ENCODE measurements at regions not wholly inside any gene's neighbourhood (a gene's known extent, or its start where the extent isn't known, plus 50 kb on each side); places are given as distances from the start of the nearest gene placed in this dataset.

GRCh38 chr4:38224850-38225249 is 264.7 kb downstream of the PTTG2 start:
- Histone ChIP-seq H3K27me3 (replicated peaks; ENCODE audit: insufficient read depth, low read depth, low read length, poor library complexity) (no peaks in the 10 kb centered on the region), H3K9me3 (ENCODE audit: low read depth, low read length, poor library complexity, severe bottlenecking) (no peaks in the 10 kb centered on the region), H3K4me1 (ENCODE audit: insufficient read depth, low read length, poor library complexity, severe bottlenecking) (no peaks in the 10 kb centered on the region), H3K36me3 (ENCODE audit: insufficient read depth, low read length, poor library complexity, severe bottlenecking) (no peaks in the 10 kb centered on the region), H3K27ac (ENCODE audit: low read depth, low read length, poor library complexity, severe bottlenecking) (no peak overlapping the region), H3K4me3 (ENCODE audit: low read depth, low read length, poor library complexity, severe bottlenecking) (no peak overlapping the region)
- ChIA-PET POLR2A (ENCODE audit: low non-redundant PET) (no interaction called here), CTCF (no interaction called here)
- no peak for DNase-seq (ENCODE audit: low spot score)
- BruUV-seq (replicated peaks), result no TSS peak
- intact Hi-C loops (cut with micrococcal nuclease; ENCODE audit: unreplicated experiment), result no loop called here
- TF ChIP-seq CTCF (conservative IDR thresholded peaks at IDR 0.05; ENCODE audit: low read depth, low read length) (no peak), EZH2 (IDR thresholded peaks at IDR 0.05; ENCODE audit: borderline replicate concordance, low read depth, low read length, poor library complexity, severe bottlenecking) (no peak)

GRCh38 chr4:38226170-38226569 is 266.0 kb downstream of the PTTG2 start:
- H3K27ac ChIP-seq (ENCODE audit: low read depth, low read length, poor library complexity, severe bottlenecking), result no peak overlapping the region
- BruUV-seq (replicated peaks), result no TSS peak
- intact Hi-C loops (cut with micrococcal nuclease; ENCODE audit: unreplicated experiment), result no loop called here
- no peak for TF ChIP-seq EZH2 (IDR thresholded peaks at IDR 0.05; ENCODE audit: borderline replicate concordance, low read depth, low read length, poor library complexity, severe bottlenecking)
- TF ChIP-seq CTCF (conservative IDR thresholded peaks at IDR 0.05; ENCODE audit: low read depth, low read length), result no peak
- DNase-seq (ENCODE audit: low spot score), result no peak
- POLR2A ChIA-PET (ENCODE audit: low non-redundant PET), result no interaction called here
- no peaks in the 10 kb centered on the region for H3K27me3 ChIP-seq (replicated peaks; ENCODE audit: insufficient read depth, low read depth, low read length, poor library complexity)
- H3K9me3 ChIP-seq (ENCODE audit: low read depth, low read length, poor library complexity, severe bottlenecking), result no peaks in the 10 kb centered on the region
- no peak overlapping the region for H3K4me3 ChIP-seq (ENCODE audit: low read depth, low read length, poor library complexity, severe bottlenecking)
- H3K36me3 ChIP-seq (ENCODE audit: insufficient read depth, low read length, poor library complexity, severe bottlenecking), result no peaks in the 10 kb centered on the region
- CTCF ChIA-PET, result no interaction called here
- no peaks in the 10 kb centered on the region for H3K4me1 ChIP-seq (ENCODE audit: insufficient read depth, low read length, poor library complexity, severe bottlenecking)

- ChIA-PET CTCF (no interaction called here), POLR2A (ENCODE audit: low non-redundant PET) (no interaction called here)
- H3K9me3 ChIP-seq (ENCODE audit: low read depth, low read length, poor library complexity, severe bottlenecking), result no peaks in the 10 kb centered on the region
- no peaks in the 10 kb centered on the region for H3K27me3 ChIP-seq (replicated peaks; ENCODE audit: insufficient read depth, low read depth, low read length, poor library complexity)
- H3K4me1 ChIP-seq (ENCODE audit: insufficient read depth, low read length, poor library complexity, severe bottlenecking), result no peaks in the 10 kb centered on the region
- TF ChIP-seq CTCF (conservative IDR thresholded peaks at IDR 0.05; ENCODE audit: low read depth, low read length) (no peak), EZH2 (IDR thresholded peaks at IDR 0.05; ENCODE audit: borderline replicate concordance, low read depth, low read length, poor library complexity, severe bottlenecking) (no peak)
- H3K36me3 ChIP-seq (ENCODE audit: insufficient read depth, low read length, poor library complexity, severe bottlenecking), result no peaks in the 10 kb centered on the region
- no peak overlapping the region for H3K4me3 ChIP-seq (ENCODE audit: low read depth, low read length, poor library complexity, severe bottlenecking)
- intact Hi-C loops (cut with micrococcal nuclease; ENCODE audit: unreplicated experiment), result no loop called here
- BruUV-seq (replicated peaks), result no TSS peak
- DNase-seq (ENCODE audit: low spot score), result no peak
- no peak overlapping the region for H3K27ac ChIP-seq (ENCODE audit: low read depth, low read length, poor library complexity, severe bottlenecking)
Measured at GRCh38 chr4:38230121-38230801, 270.1 kb downstream of the PTTG2 start.

Data from A673 (cell line).